DND-41 (cell line): ENCODE measurements at regions not wholly inside any gene's neighbourhood (a gene's known extent, or its start where the extent isn't known, plus 50 kb on each side); places are given as distances from the start of the nearest gene placed in this dataset.

Experiments
- EZH2 ChIP-seq: IDR thresholded peaks from 3 replicates; pipeline ENCODE4 v1.6.1; 2012; ENCODE audit warnings: borderline replicate concordance, low read depth, mild to moderate bottlenecking, moderate library complexity, low read length, inconsistent platforms; ENCODE audit not compliant: severe bottlenecking
- TF ChIP-seq, protein P1 (sequence below): IDR thresholded peaks from 2 replicates; pipeline ENCODE4 v1.5.1; 2012; ENCODE audit warnings: borderline replicate concordance, low read length, moderate library complexity, mild to moderate bottlenecking; ENCODE audit not compliant: poor library complexity, severe bottlenecking; ENCODE audit errors: extremely low read depth

DNA sequence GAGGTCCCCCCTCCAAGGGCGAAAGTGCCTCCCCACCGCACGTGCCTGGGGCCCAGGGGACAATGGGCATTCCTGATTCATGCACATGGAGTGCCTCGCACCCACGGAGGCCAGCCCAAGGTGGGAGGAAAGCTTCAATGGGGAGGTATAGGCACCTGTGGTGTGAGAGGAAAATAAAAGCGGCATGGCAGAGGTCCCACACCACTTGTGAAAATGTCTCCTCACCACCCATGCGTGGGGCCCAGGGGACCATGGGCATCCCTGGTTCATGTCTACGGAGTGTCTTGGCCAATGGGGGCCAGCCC is 384.7 kb downstream of the ALG10 start:
- TF ChIP-seq, protein P1, sequence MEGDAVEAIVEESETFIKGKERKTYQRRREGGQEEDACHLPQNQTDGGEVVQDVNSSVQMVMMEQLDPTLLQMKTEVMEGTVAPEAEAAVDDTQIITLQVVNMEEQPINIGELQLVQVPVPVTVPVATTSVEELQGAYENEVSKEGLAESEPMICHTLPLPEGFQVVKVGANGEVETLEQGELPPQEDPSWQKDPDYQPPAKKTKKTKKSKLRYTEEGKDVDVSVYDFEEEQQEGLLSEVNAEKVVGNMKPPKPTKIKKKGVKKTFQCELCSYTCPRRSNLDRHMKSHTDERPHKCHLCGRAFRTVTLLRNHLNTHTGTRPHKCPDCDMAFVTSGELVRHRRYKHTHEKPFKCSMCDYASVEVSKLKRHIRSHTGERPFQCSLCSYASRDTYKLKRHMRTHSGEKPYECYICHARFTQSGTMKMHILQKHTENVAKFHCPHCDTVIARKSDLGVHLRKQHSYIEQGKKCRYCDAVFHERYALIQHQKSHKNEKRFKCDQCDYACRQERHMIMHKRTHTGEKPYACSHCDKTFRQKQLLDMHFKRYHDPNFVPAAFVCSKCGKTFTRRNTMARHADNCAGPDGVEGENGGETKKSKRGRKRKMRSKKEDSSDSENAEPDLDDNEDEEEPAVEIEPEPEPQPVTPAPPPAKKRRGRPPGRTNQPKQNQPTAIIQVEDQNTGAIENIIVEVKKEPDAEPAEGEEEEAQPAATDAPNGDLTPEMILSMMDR = no peak
- no peak for TF ChIP-seq EZH2
